ENCODE measurements at regions not wholly inside any gene's neighbourhood (a gene's known extent, or its start where the extent isn't known, plus 50 kb on each side); places are given as distances from the start of the nearest gene placed in this dataset.
"Not testable (repeated sequence)": the region's sequence is repeated elsewhere in the genome, so short reads cannot be mapped to it uniquely, and the experiment has no call there.

- DNase-seq: not testable (repeated sequence)
Measured at GRCh38 chr4:67412153-67412712, 133.1 kb downstream of the CENPC start.

DNA sequence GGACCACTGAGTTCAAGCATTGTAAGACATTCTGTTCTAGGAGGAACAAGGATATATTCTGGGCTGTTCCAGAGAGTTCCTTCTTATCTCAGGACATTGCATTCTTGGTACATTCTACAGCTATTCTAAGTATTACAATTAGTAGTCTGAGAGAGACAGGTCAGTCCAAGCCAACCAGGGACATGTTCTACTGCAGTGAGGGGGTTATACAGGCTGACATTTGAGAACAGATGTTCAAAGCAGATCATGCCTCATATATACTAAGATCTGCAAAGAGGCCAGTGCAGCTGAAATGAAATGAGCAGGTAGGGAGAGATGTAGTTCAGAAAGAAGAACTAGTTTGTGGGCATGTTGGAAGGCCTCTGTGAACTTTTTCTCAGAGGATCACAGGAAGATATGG is 142.0 kb downstream of the CENPC start:
- DNase-seq: no peak

GRCh38 chr4:67401902-67402301 is 143.4 kb downstream of the CENPC start:
- no peak for DNase-seq

DNA sequence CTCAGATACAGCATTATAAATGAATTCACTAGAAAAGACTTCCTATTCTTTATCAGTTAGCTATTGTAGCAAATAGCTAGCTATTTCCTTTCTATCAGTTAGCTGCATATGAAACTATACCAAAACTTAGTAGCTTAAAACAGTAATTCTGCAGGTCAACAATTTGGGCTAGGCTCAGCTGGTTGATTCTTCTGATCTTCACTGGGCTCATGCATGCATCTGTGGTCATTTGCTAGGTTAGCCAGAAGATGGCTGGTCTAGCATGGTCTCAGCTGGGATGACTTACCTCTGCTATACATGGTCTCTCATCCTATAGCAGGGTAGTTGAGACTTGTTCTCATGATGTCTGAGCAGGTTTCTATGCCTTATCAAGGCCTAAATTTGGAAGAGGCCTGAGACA is 147.4 kb downstream of the CENPC start:
- no peak for DNase-seq

GRCh38 chr4:67397031-67397430 is 148.3 kb downstream of the CENPC start:
- no peak for DNase-seq

DNA sequence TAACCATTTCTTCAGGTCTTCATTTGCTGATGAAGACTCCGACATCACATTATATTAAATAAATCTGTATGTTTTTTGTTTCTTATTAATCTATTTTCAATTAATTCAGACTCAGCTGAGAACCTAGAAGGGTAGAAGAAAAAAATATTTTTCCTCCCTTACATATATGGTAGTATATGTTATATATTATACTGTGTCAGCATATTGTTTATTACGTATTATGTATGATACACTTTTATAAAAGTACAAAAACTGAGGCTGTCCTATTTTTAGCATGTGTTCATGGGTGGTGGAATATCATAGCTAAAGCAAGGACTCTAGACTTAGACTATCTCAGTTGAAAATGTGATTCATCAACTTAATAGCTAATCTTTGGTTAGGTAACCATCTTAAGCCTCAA is 149.3 kb downstream of the CENPC start:
- no peak for DNase-seq

GRCh38 chr4:67394879-67395278 is 150.4 kb downstream of the CENPC start:
- DNase-seq: no peak

GRCh38 chr4:67393699-67394281 is 151.5 kb downstream of the CENPC start:
- no peak for DNase-seq

- DNase-seq: no peak
Measured at GRCh38 chr4:67393007-67393406, 152.3 kb downstream of the CENPC start.

- DNase-seq: not testable (repeated sequence)
Measured at GRCh38 chr4:67381406-67381804, 163.9 kb downstream of the CENPC start.

DNA sequence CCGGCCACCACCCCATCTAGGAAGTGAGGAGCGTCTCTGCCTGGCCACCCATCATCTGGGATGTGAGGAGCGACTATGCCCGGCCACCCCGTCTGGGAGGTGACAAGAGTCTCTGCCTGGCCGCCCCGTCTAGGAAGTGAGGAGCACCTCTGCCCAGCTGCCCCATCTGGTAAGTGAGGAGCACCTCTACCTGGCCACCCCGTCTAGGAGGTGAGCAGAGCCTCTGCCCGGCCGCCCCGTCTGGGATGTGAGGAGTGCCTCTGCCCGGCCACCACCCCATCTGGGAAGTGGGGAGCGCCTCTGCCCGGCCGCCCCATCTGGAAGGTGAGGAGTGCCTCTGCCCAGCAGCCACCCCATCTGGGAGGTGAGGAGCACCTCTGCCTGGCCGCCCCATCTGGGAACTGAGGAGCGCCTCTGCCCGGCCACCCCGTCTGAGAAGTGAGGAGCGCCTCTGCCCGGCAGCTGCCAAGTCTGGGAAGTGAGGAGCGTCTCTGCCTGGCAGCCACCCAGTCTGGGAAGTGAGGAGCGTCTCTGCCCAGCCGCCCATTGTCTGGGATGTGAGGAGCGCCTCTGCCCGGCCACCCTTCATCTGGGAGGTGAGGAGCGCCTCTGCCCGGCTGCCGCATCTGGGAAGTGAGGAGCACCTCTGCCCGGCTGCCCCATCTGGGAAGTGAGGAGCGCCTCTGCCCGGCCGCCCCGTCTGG is 164.4 kb downstream of the CENPC start:
- not testable (repeated sequence) for DNase-seq

GRCh38 chr4:67380154-67380553 is 165.1 kb downstream of the CENPC start:
- DNase-seq: no peak

GRCh38 chr4:67375291-67375690 is 170.0 kb downstream of the CENPC start:
- no peak for DNase-seq

DNA sequence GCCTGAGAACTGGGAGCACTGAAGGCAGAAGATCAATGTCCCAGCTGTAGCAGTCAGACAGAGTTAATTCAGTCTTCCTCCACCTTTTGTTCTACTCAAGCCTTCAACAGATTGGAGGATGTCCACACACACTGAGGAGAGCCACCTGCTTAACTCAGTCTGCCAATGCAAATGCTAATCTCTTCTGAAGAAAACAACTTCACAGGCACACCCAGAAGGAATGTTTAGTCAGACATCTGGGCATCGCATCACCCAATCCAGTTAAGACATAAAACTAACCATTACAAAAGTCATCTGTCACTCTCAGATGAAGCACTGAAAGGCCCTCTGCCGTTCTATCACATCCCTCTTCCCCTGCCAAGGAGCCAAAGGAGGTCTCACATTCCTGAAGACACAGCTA is 173.7 kb downstream of the CENPC start:
- no peak for DNase-seq

DNA sequence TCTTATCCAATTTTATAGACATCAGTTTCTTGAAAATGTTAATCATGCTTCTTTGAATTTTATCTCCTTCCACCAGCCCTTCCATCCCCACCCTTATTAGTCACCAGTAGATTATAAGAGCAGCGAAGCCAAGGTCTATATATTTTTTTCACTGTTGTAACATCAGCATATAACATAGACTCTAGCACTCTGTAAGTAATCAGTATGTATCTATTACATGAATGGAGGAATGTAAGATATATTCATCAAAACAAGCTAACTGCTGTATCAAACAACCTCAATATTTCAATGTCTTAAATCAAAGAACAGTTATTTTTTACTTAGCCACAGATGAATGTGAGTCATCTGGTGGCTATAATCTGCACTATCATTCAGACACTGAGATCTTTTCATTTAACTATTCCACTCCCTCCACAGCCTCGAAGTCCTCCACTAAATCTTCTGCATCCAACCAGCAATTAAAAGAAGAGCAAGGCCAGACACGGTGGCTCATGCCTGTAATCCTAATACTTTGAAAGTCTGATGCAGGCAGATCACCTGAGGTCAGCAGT is 178.9 kb downstream of the CENPC start:
- DNase-seq: no peak

DNA sequence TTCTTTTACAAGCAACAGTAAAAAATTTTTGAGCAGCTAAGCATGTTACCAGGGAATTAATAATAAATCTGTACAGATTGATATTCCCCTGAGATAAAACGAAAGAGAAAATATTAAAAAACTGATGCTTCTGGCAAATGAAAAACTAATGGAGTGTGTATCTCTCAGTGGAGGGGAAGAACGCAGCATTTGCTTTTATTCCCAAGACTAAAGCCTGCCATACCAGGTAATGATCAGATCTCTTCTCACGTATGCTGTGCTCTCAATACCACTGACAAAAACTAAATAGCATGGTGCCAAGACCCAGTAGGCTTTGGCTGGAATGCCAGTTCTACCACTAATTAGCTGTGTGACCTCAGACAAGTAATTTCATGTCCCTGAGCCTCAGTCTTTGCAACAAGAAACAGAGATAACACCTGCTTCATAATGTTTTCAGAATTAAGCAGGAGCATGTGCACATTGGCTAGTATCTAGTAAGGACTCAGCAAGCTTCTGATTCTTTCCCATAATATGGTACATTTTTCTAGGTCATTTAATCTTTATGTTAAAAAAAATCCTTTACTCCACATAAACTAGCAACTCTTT is 179.6 kb downstream of the CENPC start:
- DNase-seq: no peak

DNA sequence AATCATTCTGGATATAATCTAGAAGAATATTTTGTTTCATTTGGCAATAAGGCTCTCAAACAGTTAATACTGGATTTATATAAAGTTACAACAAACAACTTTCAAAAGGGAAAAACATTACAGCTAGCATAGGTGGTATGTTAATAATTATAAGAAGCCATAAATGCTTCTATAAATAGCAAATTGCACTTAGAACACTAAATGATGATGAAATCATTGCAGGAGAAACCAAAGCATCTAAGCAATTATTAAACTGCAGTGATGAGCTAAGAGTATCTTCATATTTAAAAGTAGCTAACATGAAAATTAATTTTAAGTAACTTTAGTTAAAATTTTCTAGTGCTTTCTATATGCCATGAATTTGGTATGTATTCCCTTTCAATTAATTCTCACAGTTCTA is 189.5 kb downstream of the CENPC start:
- DNase-seq: no peak

- no peak for DNase-seq
Measured at GRCh38 chr4:67346654-67347053, 198.6 kb downstream of the CENPC start.

DNA sequence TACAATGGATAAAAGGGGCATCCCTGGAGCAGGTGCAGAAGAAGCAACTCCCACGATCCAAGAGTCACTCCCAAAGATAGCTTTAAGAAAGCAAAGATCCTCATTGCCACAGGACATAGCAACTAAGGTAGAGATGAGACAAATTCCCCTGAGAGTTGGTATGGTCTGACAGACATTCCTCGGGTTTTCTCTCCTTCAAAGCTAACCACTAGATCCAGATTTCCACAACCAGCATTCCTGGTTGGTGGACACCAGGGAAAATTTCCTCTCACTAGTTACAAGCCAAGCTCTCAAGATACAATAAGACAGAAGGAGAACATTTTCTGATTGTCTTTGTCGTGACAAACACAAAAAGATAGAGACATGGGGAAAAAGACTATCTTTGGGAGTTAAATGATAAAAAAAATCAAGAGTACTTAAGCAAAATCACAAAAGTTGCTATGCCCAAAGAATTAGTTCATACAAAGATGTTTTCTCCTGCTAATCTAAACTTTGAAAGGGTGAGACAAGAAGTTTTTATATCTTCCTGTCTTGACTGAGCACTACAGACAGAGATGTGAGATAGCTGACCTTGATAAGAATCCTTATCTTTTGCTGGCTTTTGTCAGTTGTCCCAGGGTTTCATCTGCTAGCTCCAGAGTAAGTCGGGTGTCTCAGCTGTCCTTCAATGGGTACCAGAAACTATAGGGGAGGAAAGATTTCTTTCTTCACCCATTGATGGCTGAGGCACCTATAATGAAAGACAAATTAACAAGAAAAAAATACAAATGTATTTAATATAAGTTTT is 200.5 kb downstream of the CENPC start:
- no peak for DNase-seq

GRCh38 chr4:67343199-67343598 is 202.1 kb downstream of the CENPC start:
- DNase-seq: no peak

DNA sequence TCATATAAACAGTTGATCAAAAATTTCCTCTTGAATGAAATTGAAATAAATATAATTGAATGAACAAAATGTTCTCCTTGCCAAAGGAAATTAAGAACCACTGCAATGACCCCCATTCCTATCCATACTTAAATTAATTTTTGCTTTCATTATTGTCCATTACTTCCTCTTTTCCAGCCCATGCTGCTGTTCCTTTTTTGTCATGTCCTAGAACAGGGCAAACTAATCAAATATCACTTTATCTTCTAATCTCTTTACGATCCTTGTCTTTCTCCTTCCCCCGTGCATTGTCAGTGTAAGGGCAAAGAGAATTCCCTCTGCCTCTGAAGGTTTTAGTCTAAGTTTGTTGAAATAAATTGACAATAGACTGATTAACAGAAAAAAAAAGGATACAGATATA is 203.0 kb downstream of the CENPC start:
- DNase-seq: no peak

GRCh38 chr4:67333664-67334063 is 211.6 kb downstream of the CENPC start:
- no peak for DNase-seq

DNA sequence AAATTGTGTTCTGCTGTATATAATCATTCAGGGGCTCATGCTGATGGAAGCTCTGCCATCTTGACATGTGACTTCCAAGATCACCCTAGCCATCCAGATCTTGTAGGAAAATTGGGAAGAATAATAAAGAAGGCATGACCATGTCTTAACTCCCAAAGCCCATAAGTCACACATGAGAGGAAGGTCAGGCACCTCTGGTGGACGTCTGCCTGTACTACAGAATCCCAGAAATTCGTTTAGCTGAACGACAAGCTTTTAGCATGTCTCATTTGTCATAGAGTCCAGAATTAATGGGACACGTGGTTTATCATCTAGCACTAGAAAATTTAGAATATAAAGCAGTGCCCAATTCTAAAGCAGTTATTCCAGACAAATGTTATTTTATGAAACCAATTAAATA is 212.7 kb downstream of the CENPC start:
- no peak for DNase-seq
